ENCODE measurements at regions not wholly inside any gene's neighbourhood (a gene's known extent, or its start where the extent isn't known, plus 50 kb on each side); places are given as distances from the start of the nearest gene placed in this dataset.
A peak's percentile ranks its signal among the peaks of the same experiment; 100 is the strongest.

GRCh38 chr21:38897532-38898421, 92.0 kb downstream of the ETS2 start:
- WGBS (ENCODE audit: insufficient coverage, insufficient replicate concordance, low lambda C conversion rate, missing lambda C conversion rate), result under 1% methylated on average over 6 of the region's 6 CpGs
- POLR2A ChIA-PET, result no interaction called here
- no peak for TF ChIP-seq SREBF1 (IDR thresholded peaks at IDR 0.05; ENCODE audit: low read length)
- TF ChIP-seq ATF7 (IDR thresholded peaks at IDR 0.05; ENCODE audit: low read depth), result 0 out of 2 replicates have a peak, but pooled peaks have one; percentile 20
- no TSS peak for BruUV-seq (replicated peaks)
- DNase-seq (ENCODE audit: low read depth, low spot score) (no peak), ATAC-seq (no peak), FAIRE-seq (no peak)
- no peaks in the 10 kb centered on the region for H3K79me2 ChIP-seq (ENCODE audit: control insufficient read depth, insufficient read depth, low read length)
- RAD21 ChIA-PET (ENCODE audit: unreplicated experiment), result no interaction called here
- no peaks in the 10 kb centered on the region for H3K4me1 ChIP-seq (ENCODE audit: control insufficient read depth, insufficient read depth, low read length)
- SMC1A ChIA-PET (ENCODE audit: uncharacterized antibody, unreplicated experiment), result no interaction called here
- no peaks in the 10 kb centered on the region for H4K20me1 ChIP-seq (ENCODE audit: control insufficient read depth, insufficient read depth)
- no peaks in the 10 kb centered on the region for H3K36me3 ChIP-seq (ENCODE audit: control insufficient read depth in 2 of 2, insufficient read depth in 2 of 2, low read length in 1 of 2)
- no peak overlapping the region for H3K27ac ChIP-seq (ENCODE audit: control insufficient read depth, insufficient read depth)
- in situ Hi-C loops (cut with MboI) (no loop called here), intact Hi-C loops (cut with micrococcal nuclease; ENCODE audit: unreplicated experiment) (no loop called here)
- H3K9me3 ChIP-seq (replicated peaks; ENCODE audit: control insufficient read depth, insufficient read depth, low read length), result no peaks in the 10 kb centered on the region; the same call in 2 of the 3 replicates
- no peak overlapping the region for H2AFZ ChIP-seq (ENCODE audit: control insufficient read depth, low read depth, low read length)
- no peaks in the 10 kb centered on the region for H3K27me3 ChIP-seq (replicated peaks in 1 of 2; ENCODE audit: control insufficient read depth in 2 of 2, insufficient read depth in 2 of 2, low read length in 1 of 2)
- H3K4me2 ChIP-seq (ENCODE audit: control insufficient read depth, insufficient read depth), result no peak overlapping the region
- no peak overlapping the region for H3K4me3 ChIP-seq
- no peak overlapping the region for H3K9ac ChIP-seq (ENCODE audit: control insufficient read depth, insufficient read depth, low read length)
- CTCF ChIA-PET, result no interaction called here

GRCh38 chr21:38894899-38895298, 89.2 kb downstream of the ETS2 start:
- FAIRE-seq (no peak), DNase-seq (ENCODE audit: low read depth, low spot score) (no peak), ATAC-seq (no peak)
- H4K20me1 ChIP-seq (ENCODE audit: control insufficient read depth, insufficient read depth), result no peaks in the 10 kb centered on the region
- BruUV-seq (replicated peaks), result no TSS peak
- H3K27ac ChIP-seq (ENCODE audit: control insufficient read depth, insufficient read depth), result no peak overlapping the region
- H3K4me1 ChIP-seq (ENCODE audit: control insufficient read depth, insufficient read depth, low read length), result no peaks in the 10 kb centered on the region
- POLR2A ChIA-PET, result no interaction called here
- CTCF ChIA-PET, result no interaction called here
- no peaks in the 10 kb centered on the region for H3K79me2 ChIP-seq (ENCODE audit: control insufficient read depth, insufficient read depth, low read length)
- TF ChIP-seq SMC3 (IDR thresholded peaks at IDR 0.05; ENCODE audit: borderline replicate concordance, low read length) (no peak), ZNF592 (IDR thresholded peaks at IDR 0.05) (no peak), IRF4 (IDR thresholded peaks at IDR 0.05; ENCODE audit: low read depth, low read length) (no peak), YY1 (IDR thresholded peaks at IDR 0.05; ENCODE audit: low read depth, low read length) (no peak), ZBTB40 (IDR thresholded peaks at IDR 0.05; ENCODE audit: borderline replicate concordance) (no peak), NBN (IDR thresholded peaks at IDR 0.05) (no peak)
- in situ Hi-C loops (cut with MboI), result no loop called here
- no peaks in the 10 kb centered on the region for H3K27me3 ChIP-seq (replicated peaks in 1 of 2; ENCODE audit: control insufficient read depth in 2 of 2, insufficient read depth in 2 of 2, low read length in 1 of 2)
- SMC1A ChIA-PET (ENCODE audit: uncharacterized antibody, unreplicated experiment), result no interaction called here
- H3K4me2 ChIP-seq (ENCODE audit: control insufficient read depth, insufficient read depth), result no peak overlapping the region
- intact Hi-C loops (cut with micrococcal nuclease; ENCODE audit: unreplicated experiment), result no loop called here
- WGBS (ENCODE audit: insufficient coverage, insufficient replicate concordance, low lambda C conversion rate, missing lambda C conversion rate), result 31% methylated on average over 3 of the region's 3 CpGs
- no peaks in the 10 kb centered on the region for H3K36me3 ChIP-seq (ENCODE audit: control insufficient read depth in 2 of 2, insufficient read depth in 2 of 2, low read length in 1 of 2)
- no peak overlapping the region for H2AFZ ChIP-seq (ENCODE audit: control insufficient read depth, low read depth, low read length)
- no peak overlapping the region for H3K9ac ChIP-seq (ENCODE audit: control insufficient read depth, insufficient read depth, low read length)
- H3K4me3 ChIP-seq, result no peak overlapping the region
- RAD21 ChIA-PET (ENCODE audit: unreplicated experiment), result no interaction called here
- H3K9me3 ChIP-seq (replicated peaks; ENCODE audit: control insufficient read depth, insufficient read depth, low read length), result no peaks in the 10 kb centered on the region

Measured in GM12878 (cell line).